NCI-H1930 (cell line): ENCODE measurements at regions not wholly inside any gene's neighbourhood (a gene's known extent, or its start where the extent isn't known, plus 50 kb on each side); places are given as distances from the start of the nearest gene placed in this dataset.

Source experiments
- DNase-seq, 2 experiments: peaks; one replicate each; lab custom pipeline; 2025; lab: John Stamatoyannopoulos, UW

DNA sequence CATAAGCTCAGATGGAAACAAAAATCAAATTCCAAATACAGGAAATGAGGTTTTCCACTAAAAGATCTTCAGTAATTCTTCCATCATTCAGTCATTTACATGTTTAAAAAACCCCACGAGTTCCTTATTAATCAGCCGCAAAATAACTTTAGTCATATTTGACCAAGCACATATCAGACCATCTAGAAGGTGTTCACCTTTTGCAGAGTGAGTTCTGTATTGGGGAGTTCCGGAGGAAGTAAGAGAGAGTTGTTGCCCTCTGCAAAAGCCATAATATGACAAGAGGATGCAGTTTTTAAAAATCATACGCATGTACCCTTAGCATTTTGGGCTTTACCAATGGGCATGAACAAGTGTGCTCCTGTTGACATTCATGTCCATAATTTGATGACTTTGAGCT, 61.6 kb downstream of the CCR1 start:
- DNase-seq, result no peak

DNA sequence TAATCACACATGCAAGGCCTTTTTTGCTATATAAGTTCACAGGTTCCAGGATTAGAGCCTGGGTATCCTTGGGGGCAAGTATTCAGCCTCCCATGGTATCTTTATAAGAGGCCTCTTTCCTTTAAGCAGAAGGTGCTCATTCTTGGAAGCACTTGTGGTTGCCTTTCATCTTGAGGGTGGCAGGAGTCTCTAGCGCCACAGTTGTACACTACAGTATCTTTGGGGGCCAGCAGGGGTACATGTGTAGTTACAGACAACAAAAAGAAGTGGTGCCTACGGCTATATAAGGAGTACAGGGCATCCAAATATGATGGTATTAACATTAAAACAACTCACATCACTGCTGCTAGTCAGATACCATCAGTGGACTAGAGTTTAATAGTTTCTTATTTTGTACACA, 62.1 kb downstream of the CCR1 start:
- DNase-seq, result no peak

DNA sequence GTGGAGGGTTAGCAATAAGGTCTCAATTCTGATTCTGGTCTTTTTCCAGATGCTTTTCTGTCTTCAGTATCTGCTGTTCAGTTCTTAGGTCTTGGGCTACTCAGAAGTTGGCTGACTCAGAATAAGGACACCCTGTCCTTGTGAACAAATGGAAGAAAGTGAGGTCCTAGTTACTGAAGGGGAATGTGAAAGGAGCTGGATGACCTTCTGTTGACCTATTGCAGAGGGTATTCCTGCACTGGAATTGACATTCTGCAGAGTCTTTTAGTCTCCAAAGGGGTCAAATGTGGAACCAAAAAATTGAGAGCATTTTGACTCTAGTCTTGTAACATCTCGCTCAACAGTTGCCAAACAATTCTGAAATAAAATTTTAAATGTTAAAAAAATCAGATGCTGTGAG, 63.0 kb downstream of the CCR1 start:
- no peak for DNase-seq

DNA sequence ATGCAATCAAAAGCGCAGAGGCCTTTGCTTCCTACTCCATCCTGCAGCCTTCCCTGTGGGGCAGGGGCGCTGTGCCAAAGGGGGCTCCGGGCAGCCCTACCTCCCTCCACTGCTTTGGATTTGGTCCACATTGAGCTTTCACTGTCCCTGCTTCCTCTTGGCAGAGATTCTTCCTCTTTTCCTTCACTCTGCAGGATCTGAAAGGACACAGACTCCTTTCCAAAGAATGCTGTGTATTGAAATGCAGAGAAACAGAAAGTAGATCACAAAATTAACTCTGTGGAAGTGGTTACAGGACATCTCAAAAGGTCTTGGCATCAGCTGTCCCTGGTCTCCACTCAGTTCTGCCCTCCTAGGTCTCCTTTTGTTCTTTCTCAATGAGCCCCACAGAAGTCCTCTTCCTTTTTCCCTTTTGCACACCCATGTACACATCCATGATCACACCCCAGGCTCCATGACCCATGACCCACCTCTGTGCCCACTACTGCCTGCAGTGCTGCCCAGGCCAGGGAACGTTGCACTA, 64.1 kb downstream of the CCR1 start:
- DNase-seq, result no peak

DNA sequence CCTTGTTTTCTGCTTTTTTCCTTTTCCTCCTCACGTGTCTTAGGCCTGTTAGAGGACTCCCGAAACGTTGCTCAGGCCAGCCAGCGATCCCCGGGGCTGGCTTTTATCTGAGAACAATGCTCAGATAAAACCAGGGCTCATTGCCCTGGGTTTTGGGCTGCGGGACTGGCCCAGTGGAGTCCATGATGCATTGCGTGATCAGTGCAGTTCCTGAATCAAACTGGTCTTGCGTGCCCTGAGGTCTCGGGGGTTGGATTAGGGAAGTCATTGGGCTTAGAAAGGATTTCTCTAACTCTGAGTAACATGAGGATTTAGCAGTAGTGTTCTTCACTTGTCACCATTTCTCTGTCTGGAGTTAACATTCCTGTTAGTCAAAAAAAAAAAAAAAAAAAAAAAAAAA, 66.3 kb downstream of the CCR1 start:
- no peak for DNase-seq

DNA sequence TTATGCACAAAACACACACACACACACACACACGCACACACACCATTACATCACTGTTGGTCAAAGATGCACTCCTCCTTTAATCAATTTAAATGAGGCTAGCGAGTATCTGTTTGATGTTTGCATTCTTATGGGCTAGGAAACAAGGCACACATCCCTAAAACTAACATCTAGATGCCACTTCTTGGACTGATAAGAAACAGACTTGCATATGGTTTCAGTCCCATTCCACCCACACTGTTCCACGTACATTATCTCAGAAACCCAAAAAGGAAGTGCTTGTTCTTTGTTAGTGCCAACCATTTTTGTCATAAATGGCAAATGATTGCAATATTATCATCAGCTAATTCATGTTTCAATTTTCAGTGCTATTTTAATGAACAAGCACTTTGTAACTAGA, 69.5 kb downstream of the CCR1 start:
- no peak for DNase-seq

DNA sequence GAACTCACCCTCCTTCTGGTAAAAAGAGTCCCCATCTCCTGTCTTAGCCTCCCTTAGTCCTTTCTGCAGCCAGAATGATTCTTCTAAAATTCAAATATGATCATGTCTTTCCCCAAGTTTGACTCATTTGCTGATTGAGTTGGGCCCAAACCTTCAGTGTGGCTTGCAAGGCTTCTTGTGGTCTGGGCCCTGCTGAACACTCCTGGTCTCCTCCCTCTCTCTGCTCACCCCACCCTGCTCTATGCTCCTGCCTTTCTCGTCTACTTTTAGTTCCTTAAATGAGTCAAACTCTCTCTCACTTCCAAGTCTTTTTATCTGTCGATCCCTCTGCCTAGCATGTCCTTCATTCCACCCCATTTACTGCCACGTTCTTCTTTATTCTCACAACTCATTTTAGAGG, 72.6 kb downstream of the CCR1 start:
- DNase-seq, result no peak

DNA sequence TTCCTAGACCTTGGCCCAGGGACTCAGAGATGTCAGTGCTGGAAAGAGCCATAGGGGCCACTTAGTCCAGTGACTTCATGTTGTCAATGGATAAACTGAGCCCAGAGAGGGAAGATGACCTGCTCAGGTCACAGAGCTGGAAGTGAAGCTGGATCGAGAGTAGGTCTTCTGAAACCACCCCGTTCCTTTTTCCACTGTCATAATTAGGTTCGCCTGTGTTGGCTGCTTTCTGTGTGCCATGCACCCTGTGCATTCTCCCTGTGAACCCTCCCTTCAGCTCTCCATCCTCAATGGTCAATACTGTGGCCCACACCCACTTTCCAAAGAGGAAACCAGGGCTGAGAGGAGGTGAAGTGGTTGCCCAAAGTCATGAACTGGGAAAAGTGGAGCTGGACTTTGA, 74.8 kb downstream of the CCR1 start:
- DNase-seq, result no peak

DNA sequence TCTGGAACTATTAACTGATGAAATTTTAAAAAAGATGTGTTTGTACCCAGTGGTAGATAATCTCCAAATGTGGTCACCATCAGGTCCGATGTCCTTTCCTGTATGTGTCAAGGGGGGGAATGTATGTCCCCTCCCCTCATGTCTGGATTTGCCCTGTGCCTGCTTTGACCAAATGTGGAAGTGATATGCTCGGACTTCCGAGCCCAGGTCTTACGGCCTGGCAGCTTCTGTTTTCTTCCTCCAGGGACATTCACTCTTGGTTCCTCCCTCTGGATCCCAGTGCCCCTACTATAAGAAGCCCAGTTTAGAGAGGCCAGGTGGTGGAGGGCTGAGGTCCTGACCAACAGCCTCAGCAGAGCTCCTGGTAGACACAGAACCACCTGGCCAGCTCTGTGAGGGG, 75.5 kb downstream of the CCR1 start:
- DNase-seq, result no peak

DNA sequence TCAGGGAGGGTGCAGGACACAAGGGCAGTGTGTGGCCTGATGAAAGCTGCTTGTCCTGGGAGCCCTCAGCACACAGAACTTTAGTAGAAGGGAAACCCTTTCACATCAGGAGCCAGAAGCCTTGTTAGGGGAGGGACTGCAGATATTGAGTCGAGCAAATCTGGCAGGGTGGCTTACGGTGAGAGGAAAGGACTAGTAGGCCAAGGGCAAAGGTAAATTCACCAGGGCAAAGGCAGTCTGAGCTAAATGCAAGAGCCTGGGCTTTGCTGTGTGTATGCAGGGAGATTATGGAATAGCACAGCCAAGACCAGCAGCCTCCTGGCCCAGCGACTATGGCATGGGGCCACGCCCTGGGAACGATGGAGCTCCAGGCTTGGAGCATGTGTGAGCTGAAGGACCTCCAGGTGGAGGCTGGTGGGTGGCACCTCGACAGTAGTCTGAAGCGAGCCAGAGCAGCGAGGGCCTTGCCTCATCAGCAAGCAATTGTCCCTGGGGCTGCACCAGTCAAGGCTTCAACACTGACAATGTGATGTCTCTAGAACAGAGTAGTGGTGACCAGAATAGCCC, 76.1 kb downstream of the CCR1 start:
- DNase-seq, result no peak

DNA sequence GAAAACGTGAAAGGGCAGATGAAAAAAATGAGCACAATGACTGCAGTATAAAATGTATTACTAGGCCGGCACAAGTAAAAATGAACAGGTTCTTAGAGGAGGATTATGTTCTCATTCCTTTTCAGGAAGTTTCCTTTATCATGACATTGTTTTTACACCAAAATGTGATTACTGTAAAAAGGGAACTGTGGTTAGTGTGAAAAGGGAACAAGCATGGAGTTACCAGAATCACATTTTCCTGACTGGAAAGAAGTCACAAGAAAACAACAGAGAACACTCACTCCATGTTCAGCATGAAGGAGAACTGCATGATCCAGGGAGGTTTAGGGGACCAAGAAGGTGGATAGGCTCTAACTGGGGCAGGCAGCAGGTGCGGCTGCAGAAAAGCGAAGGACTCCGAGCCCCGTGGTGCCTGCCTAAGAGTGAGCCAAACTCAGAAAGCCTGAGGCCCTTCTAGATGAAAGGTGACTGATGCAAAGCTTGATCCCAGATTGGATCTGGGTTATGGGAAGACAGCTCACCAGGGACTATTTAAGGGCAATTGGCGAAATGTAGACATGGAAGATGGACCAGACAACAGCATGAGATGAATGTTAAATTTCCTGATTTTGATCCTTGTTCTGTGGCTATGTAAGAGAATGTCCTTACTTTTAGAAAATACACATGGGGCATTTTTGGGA, 77.3 kb downstream of the CCR1 start:
- DNase-seq, result no peak

DNA sequence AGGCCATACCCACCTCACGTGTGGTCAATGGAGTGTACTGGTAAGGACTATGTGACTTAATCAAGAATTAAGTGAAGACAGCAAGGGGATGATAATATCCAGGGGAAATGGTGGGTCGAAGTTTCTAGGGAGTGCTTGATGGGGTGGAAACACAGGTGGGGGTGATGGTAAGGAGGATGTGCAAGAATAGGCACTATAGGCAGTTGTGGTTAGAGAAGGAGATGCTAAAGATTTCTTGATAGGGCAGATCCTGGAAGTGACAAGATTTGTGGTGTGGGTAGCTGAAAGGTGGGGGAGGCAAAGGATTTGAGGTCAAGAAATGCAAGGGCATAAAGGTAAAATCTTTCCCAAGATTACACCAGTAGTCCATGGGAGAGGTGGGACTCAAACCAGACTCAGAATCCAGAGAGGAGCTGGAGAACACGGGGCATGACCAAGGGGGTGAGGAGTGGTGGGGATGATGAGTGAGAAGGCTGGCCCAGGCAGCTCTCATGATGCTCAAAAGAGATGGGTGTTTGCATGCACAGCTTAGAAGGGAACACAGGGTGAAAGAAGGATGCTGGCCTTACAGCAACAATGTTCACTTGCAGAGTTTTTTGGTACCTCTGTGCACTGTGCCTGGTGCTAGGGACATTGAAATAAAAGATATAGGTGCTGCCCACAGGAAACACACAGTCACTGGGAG, 78.4 kb downstream of the CCR1 start:
- no peak for DNase-seq

DNA sequence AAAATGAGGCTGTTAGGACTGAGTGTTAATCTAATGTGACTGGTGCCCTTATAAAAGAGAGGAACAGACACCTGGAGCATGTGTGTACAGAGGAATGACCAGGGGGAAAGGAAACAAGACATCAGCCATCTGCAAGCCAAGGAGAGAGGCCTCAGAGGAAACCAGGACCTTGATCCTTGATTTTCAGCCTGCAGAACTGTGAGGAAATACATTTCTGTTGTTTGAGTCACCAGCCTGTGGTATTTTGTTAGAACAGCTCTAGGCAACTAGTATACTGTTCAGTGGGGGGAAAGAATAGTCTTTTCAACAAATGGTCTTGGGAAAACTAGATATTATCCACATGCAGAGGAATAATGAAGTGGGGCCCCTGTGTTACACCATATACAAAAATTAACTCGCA, 80.6 kb downstream of the CCR1 start:
- DNase-seq, result no peak

DNA sequence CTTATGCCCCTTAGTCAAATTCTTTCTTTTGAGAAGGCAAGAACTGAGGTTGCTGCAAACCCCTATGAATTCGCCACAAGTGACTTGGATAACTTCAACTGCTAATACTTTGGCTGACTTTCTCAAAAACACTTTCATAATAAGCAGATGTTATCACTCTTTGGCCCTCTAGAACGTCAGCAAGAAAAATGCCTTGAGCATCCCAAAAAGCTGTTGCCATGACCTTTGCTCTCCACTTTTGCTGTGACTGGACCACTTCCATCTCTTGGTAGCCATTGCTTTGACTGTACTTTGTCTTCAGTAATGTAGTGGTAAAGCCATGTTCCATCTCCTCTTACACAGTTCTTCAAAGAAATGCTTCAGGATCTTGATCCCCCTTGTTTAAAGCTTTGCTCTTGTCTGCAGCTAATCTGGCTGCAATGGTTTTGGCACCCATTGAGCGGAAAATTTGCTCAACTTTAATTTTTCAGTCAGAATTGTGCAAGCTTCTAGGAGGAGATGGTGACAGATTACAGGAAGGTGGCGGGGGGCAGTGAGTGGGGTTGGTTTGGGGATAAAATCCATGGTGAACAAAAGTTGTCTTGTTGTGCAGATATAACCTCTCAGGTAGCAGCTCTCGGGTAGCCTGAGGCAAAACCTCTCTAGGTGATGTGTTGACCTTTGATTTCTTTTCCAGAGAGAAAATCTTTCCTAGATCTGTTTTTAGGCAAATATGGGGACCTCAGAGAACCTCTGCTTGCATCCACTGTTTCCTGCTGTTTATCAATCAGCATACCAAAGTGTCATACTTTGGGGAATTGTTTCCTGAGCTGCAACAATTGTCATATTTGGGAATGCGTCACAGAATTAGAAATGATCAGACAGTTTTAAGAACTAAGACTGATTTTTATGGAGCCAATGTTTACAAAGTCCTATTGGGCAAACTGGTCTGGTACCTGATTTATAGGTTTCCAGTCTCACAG, 83.6 kb downstream of the CCR1 start:
- no peak for DNase-seq

DNA sequence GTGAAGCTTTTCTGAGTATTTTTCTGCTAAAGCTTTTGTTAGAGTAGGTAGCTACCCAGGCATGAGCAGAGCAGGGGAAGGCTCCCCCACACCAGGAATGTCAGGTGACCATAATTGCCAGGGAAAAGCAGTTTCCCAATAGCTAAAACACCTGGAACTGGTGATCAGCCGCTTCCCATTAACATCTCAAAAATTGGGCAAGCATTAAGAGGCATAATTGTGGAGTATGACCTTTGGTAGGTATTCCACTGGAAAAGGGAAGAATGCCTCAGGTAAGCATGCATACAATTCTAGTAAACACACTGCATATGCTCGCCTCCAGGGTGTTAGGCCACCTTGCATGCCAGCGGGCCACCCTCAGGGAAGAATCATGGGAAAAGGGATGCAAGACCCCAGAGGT, 84.5 kb downstream of the CCR1 start:
- DNase-seq, result no peak

DNA sequence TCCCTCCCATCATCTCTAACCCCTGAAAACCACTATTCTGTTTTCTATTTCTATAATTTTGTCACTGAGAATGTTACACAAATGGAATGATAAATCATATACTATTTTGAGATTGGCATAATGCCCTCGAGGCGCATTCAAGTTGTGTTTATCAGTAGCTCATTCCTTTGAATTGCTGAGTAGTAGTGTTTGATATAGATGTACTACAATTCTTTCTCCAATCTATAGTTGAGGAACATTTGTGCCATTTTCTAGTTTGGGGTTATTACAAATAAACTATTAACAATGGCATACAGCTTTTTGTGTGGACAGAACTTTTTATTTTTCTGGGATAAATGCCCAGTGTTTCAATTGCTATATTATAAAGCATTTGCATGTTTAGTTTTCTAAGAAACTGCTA, 86.0 kb downstream of the CCR1 start:
- DNase-seq, result no peak

DNA sequence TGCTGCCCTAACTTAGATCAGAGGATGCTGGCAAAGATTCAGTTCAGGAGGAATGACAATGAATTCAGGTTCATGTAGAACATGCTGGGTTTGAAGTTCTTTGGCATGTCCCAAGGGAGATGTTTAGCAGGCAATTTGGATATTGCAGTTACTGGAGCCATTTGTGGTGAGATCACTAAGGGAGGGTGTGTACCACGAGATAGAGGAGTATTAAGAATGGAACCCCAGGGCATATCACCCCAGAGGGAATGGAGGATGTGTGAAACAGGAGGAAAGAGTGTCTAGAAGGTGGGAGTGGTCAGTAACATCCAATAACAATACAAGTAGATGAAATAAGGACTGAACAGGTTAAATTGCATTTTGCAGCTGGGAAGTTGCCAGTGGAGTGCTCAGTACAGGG, 87.1 kb downstream of the CCR1 start:
- DNase-seq, result no peak

DNA sequence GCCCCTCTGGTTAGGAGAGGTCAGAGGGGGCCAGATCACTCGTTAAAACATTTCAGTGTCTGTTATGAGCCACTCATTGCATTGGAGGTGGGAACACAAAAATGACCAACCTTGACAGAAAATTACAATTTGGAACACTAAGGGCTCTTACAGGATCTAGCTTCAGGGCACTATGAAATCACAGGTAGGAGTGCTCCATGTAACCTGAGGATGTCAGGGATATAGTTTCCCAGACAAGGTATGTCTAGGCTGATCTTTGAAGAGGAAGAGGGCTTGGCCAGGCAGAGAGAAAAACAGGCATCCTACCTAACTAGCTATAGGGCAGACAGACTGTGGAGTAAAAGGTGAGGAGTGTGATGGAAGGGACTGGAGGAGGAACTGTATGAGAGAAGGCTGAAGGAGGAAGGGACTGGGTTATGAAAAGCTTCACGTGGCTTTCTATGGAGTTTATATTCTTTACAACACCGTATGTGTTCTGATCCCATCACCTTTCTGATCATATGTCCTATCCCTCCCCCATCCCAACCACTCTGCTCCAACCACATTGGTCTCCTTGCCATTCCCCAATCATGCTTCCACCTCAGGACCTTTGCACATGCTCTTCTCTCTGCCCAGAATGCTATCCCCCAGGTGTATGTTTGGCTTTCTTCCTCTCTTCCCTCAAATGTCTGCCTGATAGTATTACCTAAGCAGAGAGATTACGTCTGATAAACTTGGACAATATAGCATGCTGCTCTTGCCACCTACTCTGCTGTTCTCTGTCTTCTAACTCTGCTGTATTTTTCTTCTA, 88.2 kb downstream of the CCR1 start:
- no peak for DNase-seq

DNA sequence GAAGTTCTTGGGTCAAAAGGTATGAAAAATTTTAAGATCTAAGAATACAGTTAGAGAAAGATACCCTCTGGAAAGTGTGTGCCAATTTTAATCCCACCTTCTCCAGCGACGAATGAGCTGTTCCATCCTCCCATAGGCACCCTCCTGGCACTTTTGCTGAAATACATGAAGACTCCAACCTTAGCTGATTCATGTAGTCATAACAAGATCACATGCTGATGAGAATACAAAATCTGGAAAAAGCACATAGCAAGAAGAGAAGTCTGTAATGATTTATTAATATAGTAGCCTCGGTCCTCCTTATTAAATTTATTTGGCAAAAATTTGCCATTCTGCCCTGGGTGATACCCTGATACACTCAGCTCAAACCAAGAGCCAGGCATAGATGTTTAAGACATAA, 88.9 kb downstream of the CCR1 start:
- DNase-seq, result no peak

DNA sequence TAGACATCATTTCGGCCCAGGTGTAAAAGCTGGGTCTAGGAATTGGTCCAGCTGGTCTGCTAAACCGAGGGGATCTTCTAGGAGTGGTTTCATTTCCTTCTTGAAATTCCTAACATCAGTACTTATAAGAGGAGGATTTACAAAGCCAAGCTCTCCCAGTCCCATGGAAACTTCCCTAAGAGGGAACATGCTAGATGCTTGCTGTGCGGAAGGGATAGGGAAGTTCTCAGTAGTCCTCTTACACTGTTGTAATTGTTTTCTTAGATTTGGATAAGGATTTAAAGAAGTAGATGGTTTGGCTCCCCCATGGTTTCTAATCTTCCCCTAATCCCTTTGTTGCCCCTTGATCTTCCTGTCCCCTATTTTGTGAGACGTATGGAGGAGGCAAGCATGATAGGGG, 89.7 kb upstream of the XCR1 start:
- DNase-seq, result no peak

DNA sequence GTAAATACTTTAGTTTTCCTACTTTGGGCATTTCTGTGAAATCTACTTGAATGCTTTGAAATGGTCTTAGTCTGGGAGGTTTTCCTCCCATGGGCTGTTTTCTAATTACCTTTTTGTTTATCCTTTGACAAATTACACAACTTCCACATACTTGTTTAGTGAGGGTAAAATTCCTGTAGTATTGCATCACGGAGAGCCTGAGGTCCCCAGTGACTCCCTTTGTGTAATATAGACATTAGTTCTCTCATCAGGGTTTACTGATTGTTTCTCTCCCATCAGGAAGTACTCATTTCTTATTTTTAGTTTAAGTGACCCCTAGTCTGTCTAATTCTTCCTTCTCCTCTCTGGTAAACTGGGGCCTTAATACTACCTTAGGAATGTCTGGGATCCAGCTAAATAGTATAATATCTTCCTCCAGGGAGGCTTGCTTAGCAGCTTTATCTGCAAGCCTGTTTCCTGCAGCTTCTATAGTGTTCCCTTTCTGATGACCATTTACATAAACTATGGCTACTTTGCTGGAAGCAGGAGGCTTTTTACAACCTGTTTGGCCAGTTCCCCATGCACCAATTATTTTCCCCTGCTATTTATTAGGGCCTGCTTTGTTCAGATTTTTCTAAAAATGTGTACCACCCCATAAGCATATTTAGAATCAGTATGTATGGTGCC, 87.2 kb upstream of the XCR1 start:
- DNase-seq, result no peak
